ENCODE measurements at regions not wholly inside any gene's neighbourhood (a gene's known extent, or its start where the extent isn't known, plus 50 kb on each side); places are given as distances from the start of the nearest gene placed in this dataset.
A peak's percentile ranks its signal among the peaks of the same experiment; 100 is the strongest.

DNA sequence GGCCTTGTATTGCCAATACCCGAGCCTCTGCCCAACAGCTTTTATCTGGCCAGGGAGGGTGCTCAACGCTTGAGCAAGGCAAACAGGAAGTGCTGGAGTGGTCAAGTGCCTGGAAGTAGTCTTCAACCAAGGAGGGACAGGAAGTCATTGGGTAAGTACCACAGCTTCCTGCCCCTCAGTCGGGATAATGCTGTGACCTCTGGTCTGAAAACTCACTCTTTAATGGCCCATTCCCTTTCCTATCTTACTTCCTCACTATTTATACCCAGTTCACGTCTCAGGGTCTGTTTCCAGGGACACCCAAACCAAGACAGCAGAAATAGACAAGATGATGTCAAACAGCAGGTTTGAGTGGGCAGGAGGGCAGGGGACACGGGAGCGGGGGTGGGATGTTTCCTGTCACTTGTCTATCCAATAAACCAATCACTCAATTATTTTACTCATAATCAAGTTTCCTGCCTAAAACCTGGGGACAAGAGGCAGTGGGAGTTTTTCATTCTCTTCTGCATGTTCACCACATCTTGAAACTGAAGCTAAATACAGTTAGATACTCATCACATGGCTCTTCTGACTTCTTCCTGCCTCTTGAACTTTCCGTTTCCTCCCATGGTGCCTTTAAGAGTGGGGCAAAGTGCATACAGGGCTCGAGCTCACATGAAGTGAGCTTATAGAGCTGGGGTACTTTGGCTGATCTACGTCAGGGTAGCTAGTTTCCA, 68.9 kb upstream of the CAB39 start:
- Histone ChIP-seq H2AFZ (no peak overlapping the region), H3K79me2 (ENCODE audit: insufficient read depth) (no peaks in the 10 kb centered on the region), H3K4me3 (no peak overlapping the region), H3K27ac (no peak overlapping the region), H3K9ac (no peak overlapping the region), H3F3A (ENCODE audit: insufficient read depth) (no peaks in the 10 kb centered on the region), H3K36me3 (ENCODE audit: low read depth) (no peaks in the 10 kb centered on the region), H3K4me1 (ENCODE audit: insufficient read depth) (no peaks in the 10 kb centered on the region), H4K20me1 (ENCODE audit: insufficient read depth) (no peaks in the 10 kb centered on the region), H3K9me3 (ENCODE audit: low read depth) (no peaks in the 10 kb centered on the region), H3K27me3 (replicated peaks; ENCODE audit: insufficient read depth) (no peaks in the 10 kb centered on the region), H3K4me2 (ENCODE audit: unreplicated experiment) (no peak overlapping the region), H3K9me2 (ENCODE audit: insufficient read depth) (no peaks in the 10 kb centered on the region)
- in situ Hi-C loops (cut with MboI): no loop called here
- DNase-seq: no peak
- TF ChIP-seq EZH2phosphoT487 (IDR thresholded peaks at IDR 0.05; ENCODE audit: insufficient read depth, low read depth) (no peak), EZH2 (IDR thresholded peaks at IDR 0.05; ENCODE audit: insufficient read depth, poor library complexity, severe bottlenecking) (no peak)
- 70 to 71% methylated on average over 9 of the region's 9 CpGs for WGBS, 2 experiments (ENCODE audit: low coverage in 1 of 2, low lambda C conversion rate in 2 of 2, missing lambda C conversion rate in 2 of 2)

DNA sequence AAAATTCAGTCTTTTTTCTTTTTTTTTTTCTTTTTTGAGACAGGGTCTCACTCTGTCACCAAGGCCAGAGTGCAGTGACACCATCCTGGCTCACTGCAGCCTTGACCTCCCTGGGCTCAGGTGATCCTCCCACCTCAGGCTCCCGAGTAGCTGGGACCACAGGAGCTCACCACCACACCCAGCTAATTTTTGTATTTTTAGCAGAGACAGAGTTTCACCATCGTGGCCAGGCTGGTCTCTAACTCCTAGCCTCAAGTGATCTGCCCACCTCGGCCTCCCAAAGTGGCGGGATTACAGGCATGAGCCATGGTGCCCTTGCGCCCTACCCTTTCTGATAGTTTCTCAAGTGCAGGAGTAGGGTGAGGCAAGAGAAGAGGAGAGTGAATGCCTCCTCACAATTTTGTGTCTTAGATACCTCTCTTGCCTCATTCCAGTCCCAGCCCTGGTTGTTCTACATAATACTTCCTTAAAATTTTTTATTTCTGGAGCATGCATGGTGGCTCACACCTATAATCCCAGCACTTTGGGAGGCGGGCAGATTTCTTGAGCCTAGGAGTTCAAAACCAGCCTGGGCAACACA, 68.2 kb upstream of the CAB39 start:
- WGBS, 2 experiments (ENCODE audit: low coverage in 1 of 2, low lambda C conversion rate in 2 of 2, missing lambda C conversion rate in 2 of 2): 80 to 82% methylated on average over 6 of the region's 6 CpGs

DNA sequence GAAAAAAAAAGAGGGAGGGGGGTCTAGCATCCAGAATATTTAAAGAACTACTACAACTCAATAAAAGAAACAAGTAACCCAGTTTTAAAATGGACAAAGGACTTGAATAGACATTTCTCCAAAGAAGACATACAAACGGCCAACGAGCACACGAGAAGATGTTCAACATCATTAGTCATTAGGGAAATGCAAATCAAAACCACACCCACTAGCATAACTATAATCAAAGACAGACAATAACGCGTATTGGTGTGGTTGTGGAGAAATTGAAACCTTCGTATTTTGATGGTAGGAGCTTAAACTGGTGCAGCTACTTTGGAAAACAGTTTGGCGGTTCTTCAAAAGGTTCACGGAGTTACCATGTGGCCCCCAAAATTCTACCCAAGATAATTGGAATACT, 64.3 kb upstream of the CAB39 start:
- Histone ChIP-seq H3K27me3 (replicated peaks; ENCODE audit: insufficient read depth) (no peaks in the 10 kb centered on the region), H3K4me1 (ENCODE audit: insufficient read depth) (no peaks in the 10 kb centered on the region), H3F3A (ENCODE audit: insufficient read depth) (no peaks in the 10 kb centered on the region), H3K27ac (no peak overlapping the region), H3K36me3 (ENCODE audit: low read depth) (no peaks in the 10 kb centered on the region), H3K9me3 (ENCODE audit: low read depth) (no peaks in the 10 kb centered on the region), H3K79me2 (ENCODE audit: insufficient read depth) (no peaks in the 10 kb centered on the region), H4K20me1 (ENCODE audit: insufficient read depth) (no peaks in the 10 kb centered on the region), H3K9me2 (ENCODE audit: insufficient read depth) (no peaks in the 10 kb centered on the region), H3K4me2 (ENCODE audit: unreplicated experiment) (no peak overlapping the region), H3K9ac (no peak overlapping the region), H3K4me3 (no peak overlapping the region), H2AFZ (no peak overlapping the region)
- in situ Hi-C loops (cut with MboI): no loop called here
- TF ChIP-seq EZH2 (IDR thresholded peaks at IDR 0.05; ENCODE audit: insufficient read depth, poor library complexity, severe bottlenecking) (no peak), EZH2phosphoT487 (IDR thresholded peaks at IDR 0.05; ENCODE audit: insufficient read depth, low read depth) (no peak)
- peak; percentile 11 for DNase-seq
- 22 to 26% methylated on average over 8 of the region's 8 CpGs for WGBS, 2 experiments (ENCODE audit: low coverage in 1 of 2, low lambda C conversion rate in 2 of 2, missing lambda C conversion rate in 2 of 2)

More for the DNA sequence above, 68.2 kb upstream of the CAB39 start:
- H3K4me3 ChIP-seq: no peak overlapping the region
- H2AFZ ChIP-seq: no peak overlapping the region
- no peaks in the 10 kb centered on the region for H3K36me3 ChIP-seq (ENCODE audit: low read depth)
- H3F3A ChIP-seq (ENCODE audit: insufficient read depth): no peaks in the 10 kb centered on the region
- H3K9ac ChIP-seq: no peak overlapping the region
- no peaks in the 10 kb centered on the region for H3K27me3 ChIP-seq (replicated peaks; ENCODE audit: insufficient read depth)
- H4K20me1 ChIP-seq (ENCODE audit: insufficient read depth): no peaks in the 10 kb centered on the region
- no peak overlapping the region for H3K27ac ChIP-seq
- H3K79me2 ChIP-seq (ENCODE audit: insufficient read depth): no peaks in the 10 kb centered on the region
- no peaks in the 10 kb centered on the region for H3K4me1 ChIP-seq (ENCODE audit: insufficient read depth)
- no peak for DNase-seq
- in situ Hi-C loops (cut with MboI): no loop called here
- H3K9me3 ChIP-seq (ENCODE audit: low read depth): no peaks in the 10 kb centered on the region
- no peak for TF ChIP-seq EZH2phosphoT487 (IDR thresholded peaks at IDR 0.05; ENCODE audit: insufficient read depth, low read depth)
- TF ChIP-seq EZH2 (IDR thresholded peaks at IDR 0.05; ENCODE audit: insufficient read depth, poor library complexity, severe bottlenecking): no peak
- no peak overlapping the region for H3K4me2 ChIP-seq (ENCODE audit: unreplicated experiment)
- H3K9me2 ChIP-seq (ENCODE audit: insufficient read depth): no peaks in the 10 kb centered on the region

GRCh38 chr2:230650585-230651137, 62.0 kb upstream of the CAB39 start:
- DNase-seq: no peak
- Histone ChIP-seq H3K27ac (no peak overlapping the region), H3K9ac (no peak overlapping the region), H2AFZ (no peak overlapping the region; the same call in 1 of the 2 replicates), H4K20me1 (ENCODE audit: insufficient read depth) (no peaks in the 10 kb centered on the region), H3F3A (ENCODE audit: insufficient read depth) (no peaks in the 10 kb centered on the region), H3K36me3 (ENCODE audit: low read depth) (no peaks in the 10 kb centered on the region), H3K9me2 (ENCODE audit: insufficient read depth) (no peaks in the 10 kb centered on the region), H3K4me2 (ENCODE audit: unreplicated experiment) (no peak overlapping the region), H3K4me1 (ENCODE audit: insufficient read depth) (no peaks in the 10 kb centered on the region), H3K4me3 (no peak overlapping the region), H3K9me3 (ENCODE audit: low read depth) (no peaks in the 10 kb centered on the region), H3K79me2 (ENCODE audit: insufficient read depth) (no peaks in the 10 kb centered on the region), H3K27me3 (replicated peaks; ENCODE audit: insufficient read depth) (no peaks in the 10 kb centered on the region)
- in situ Hi-C loops (cut with MboI): no loop called here
- no peak for TF ChIP-seq EZH2phosphoT487 (IDR thresholded peaks at IDR 0.05; ENCODE audit: insufficient read depth, low read depth)
- no peak for TF ChIP-seq EZH2 (IDR thresholded peaks at IDR 0.05; ENCODE audit: insufficient read depth, poor library complexity, severe bottlenecking)
- WGBS, 2 experiments (ENCODE audit: low coverage in 1 of 2, low lambda C conversion rate in 2 of 2, missing lambda C conversion rate in 2 of 2): 52 to 57% methylated on average over 7 of the region's 7 CpGs

Measured in GM23248 (cell line).